GM23338 (cell line): ENCODE measurements at regions not wholly inside any gene's neighbourhood (a gene's known extent, or its start where the extent isn't known, plus 50 kb on each side); places are given as distances from the start of the nearest gene placed in this dataset.

Source experiments
- CREB1 ChIP-seq: fragments of 250-450 bp; sonication (Bioruptor Pico); IDR thresholded peaks from 2 replicates; pipeline ENCODE4 v1.5.0; 2020; ENCODE audit warnings: low read depth, mild to moderate bottlenecking, moderate library complexity
- CTCF ChIP-seq, 2 experiments: fragments of 200-600 bp in 1 of 2; sonication (generic) in 1 of 2; conservative IDR thresholded peaks; 2 replicates each; pipeline versions ENCODE4 v1.5.1 to v1.6.1; 2016 to 2017; ENCODE audit warnings: antibody characterized with exemption in 2 of 2, low read depth in 2 of 2, mild to moderate bottlenecking in 2 of 2, moderate library complexity in 1 of 2
- EZH2 ChIP-seq: fragments of 200-600 bp; sonication (generic); IDR thresholded peaks from one replicate; pipeline ENCODE4 v1.8.0; 2017; ENCODE audit warnings: antibody characterized with exemption, mild to moderate bottlenecking, low read depth; ENCODE audit not compliant: unreplicated experiment
- EZH2phosphoT487 ChIP-seq: fragments of 200-600 bp; sonication (generic); IDR thresholded peaks from one replicate; pipeline ENCODE4 v1.8.1; 2018; ENCODE audit warnings: antibody characterized with exemption; ENCODE audit not compliant: unreplicated experiment
- POLR2AphosphoS5 ChIP-seq: IDR thresholded peaks from 2 replicates; pipeline ENCODE4 v1.6.1; 2016; ENCODE audit warnings: antibody characterized with exemption, low read depth
- TF ChIP-seq, protein P1 (sequence below): IDR thresholded peaks from one replicate; pipeline ENCODE4 v1.6.1; 2018; ENCODE audit warnings: antibody characterized with exemption; ENCODE audit not compliant: unreplicated experiment

DNA sequence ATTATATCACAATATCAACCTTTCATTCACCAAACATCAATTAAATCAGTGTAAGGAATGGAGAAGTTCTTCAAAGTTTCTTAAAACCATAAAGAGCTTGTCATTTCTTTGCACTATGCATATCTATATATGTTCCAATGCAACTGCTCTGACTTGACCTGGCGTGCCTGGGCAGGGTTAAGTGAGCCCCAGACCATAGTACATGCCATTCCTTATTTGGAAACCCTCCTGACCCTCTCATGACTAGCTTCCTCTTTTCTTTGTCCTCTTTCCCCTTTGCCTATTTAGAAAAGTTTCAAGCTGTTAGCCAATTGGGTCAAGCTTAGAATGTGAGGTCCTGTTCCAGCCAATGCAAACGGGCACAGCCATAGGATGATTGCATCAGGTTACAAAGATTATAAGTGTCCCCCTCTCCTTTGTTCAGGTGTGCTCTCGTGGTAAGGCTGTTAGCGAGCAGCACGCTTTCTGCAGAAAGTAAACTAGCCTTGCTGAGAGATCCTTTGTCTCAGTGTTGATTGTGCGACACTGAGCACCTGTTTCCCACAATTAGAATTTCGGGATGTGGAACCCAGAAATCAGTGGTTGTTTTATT is 78.2 kb upstream of the UXS1 start:
- TF ChIP-seq CTCF (conservative IDR thresholded peaks at IDR 0.05; ENCODE audit: low read depth in 2 of 2) (no peak), EZH2 (no peak), EZH2phosphoT487 (no peak), POLR2AphosphoS5 (no peak), CREB1 (CRISPR knock-in tag) (no peak)
- TF ChIP-seq, protein P1, sequence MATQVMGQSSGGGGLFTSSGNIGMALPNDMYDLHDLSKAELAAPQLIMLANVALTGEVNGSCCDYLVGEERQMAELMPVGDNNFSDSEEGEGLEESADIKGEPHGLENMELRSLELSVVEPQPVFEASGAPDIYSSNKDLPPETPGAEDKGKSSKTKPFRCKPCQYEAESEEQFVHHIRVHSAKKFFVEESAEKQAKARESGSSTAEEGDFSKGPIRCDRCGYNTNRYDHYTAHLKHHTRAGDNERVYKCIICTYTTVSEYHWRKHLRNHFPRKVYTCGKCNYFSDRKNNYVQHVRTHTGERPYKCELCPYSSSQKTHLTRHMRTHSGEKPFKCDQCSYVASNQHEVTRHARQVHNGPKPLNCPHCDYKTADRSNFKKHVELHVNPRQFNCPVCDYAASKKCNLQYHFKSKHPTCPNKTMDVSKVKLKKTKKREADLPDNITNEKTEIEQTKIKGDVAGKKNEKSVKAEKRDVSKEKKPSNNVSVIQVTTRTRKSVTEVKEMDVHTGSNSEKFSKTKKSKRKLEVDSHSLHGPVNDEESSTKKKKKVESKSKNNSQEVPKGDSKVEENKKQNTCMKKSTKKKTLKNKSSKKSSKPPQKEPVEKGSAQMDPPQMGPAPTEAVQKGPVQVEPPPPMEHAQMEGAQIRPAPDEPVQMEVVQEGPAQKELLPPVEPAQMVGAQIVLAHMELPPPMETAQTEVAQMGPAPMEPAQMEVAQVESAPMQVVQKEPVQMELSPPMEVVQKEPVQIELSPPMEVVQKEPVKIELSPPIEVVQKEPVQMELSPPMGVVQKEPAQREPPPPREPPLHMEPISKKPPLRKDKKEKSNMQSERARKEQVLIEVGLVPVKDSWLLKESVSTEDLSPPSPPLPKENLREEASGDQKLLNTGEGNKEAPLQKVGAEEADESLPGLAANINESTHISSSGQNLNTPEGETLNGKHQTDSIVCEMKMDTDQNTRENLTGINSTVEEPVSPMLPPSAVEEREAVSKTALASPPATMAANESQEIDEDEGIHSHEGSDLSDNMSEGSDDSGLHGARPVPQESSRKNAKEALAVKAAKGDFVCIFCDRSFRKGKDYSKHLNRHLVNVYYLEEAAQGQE, result no peak
